BE2C (cell line): ENCODE measurements at regions not wholly inside any gene's neighbourhood (a gene's known extent, or its start where the extent isn't known, plus 50 kb on each side); places are given as distances from the start of the nearest gene placed in this dataset.

Experiments used
- DNase-seq: peaks from one replicate; pipeline ENCODE4 v3.0.0-alpha.2; 2020
- H3K27me3 ChIP-seq: fragments of 250-450 bp; sonication (Bioruptor Pico); 2 replicates; pipeline ENCODE4 v1.5.1; 2020; ENCODE audit warnings: mild to moderate bottlenecking
- H3K36me3 ChIP-seq: fragments of 250-450 bp; sonication (Bioruptor Pico); 2 replicates; pipeline ENCODE4 v1.5.1; 2020; ENCODE audit warnings: mild to moderate bottlenecking
- H3K4me1 ChIP-seq: fragments of 250-450 bp; sonication (Bioruptor Pico); 2 replicates; pipeline ENCODE4 v1.5.1; 2020
- H3K4me3 ChIP-seq: 2 replicates; pipeline ENCODE4 v1.5.1; 2011; ENCODE audit warnings: low read depth, low read length
- H3K9me3 ChIP-seq: fragments of 250-450 bp; sonication (Bioruptor Pico); 2 replicates; pipeline ENCODE4 v1.5.1; 2020
- CTCF ChIP-seq: IDR thresholded peaks from 2 replicates; pipeline ENCODE4 v1.5.1; 2012; ENCODE audit warnings: mild to moderate bottlenecking, low read depth, low read length

GRCh38 chr3:187954873-187955586 is 198.9 kb upstream of the LPP start:
- no peak overlapping the region for H3K4me3 ChIP-seq
- H3K36me3 ChIP-seq = no peaks in the 10 kb centered on the region
- H3K9me3 ChIP-seq = no peaks in the 10 kb centered on the region
- no peaks in the 10 kb centered on the region for H3K27me3 ChIP-seq
- no peak for DNase-seq
- no peaks in the 10 kb centered on the region for H3K4me1 ChIP-seq
- TF ChIP-seq CTCF = no peak

GRCh38 chr3:187955587-187955952 is 198.4 kb upstream of the LPP start:
- no peaks in the 10 kb centered on the region for H3K27me3 ChIP-seq
- DNase-seq = no peak
- H3K36me3 ChIP-seq = no peaks in the 10 kb centered on the region
- no peaks in the 10 kb centered on the region for H3K4me1 ChIP-seq
- no peaks in the 10 kb centered on the region for H3K9me3 ChIP-seq
- H3K4me3 ChIP-seq = no peak overlapping the region
- no peak for TF ChIP-seq CTCF

- no peak for TF ChIP-seq CTCF
- no peak for DNase-seq
- Histone ChIP-seq H3K27me3 (no peaks in the 10 kb centered on the region), H3K36me3 (no peaks in the 10 kb centered on the region), H3K4me3 (no peak overlapping the region), H3K4me1 (no peaks in the 10 kb centered on the region), H3K9me3 (no peaks in the 10 kb centered on the region)
These were observed 196.8 kb upstream of the LPP start for GRCh38 chr3:187957165-187957581.

- no peak for TF ChIP-seq CTCF
- no peak overlapping the region for H3K4me3 ChIP-seq
- H3K36me3 ChIP-seq = no peaks in the 10 kb centered on the region
- DNase-seq = no peak
- no peaks in the 10 kb centered on the region for H3K4me1 ChIP-seq
- no peaks in the 10 kb centered on the region for H3K27me3 ChIP-seq
- H3K9me3 ChIP-seq = no peaks in the 10 kb centered on the region
These were observed 196.4 kb upstream of the LPP start for GRCh38 chr3:187957582-187957981.

GRCh38 chr3:187958432-187959003 is 195.4 kb upstream of the LPP start:
- Histone ChIP-seq H3K9me3 (no peaks in the 10 kb centered on the region), H3K4me3 (no peak overlapping the region), H3K4me1 (no peaks in the 10 kb centered on the region), H3K27me3 (no peaks in the 10 kb centered on the region), H3K36me3 (no peaks in the 10 kb centered on the region)
- TF ChIP-seq CTCF = no peak
- DNase-seq = no peak

GRCh38 chr3:187960820-187961219 is 193.1 kb upstream of the LPP start:
- Histone ChIP-seq H3K36me3 (no peaks in the 10 kb centered on the region), H3K4me3 (no peak overlapping the region), H3K27me3 (no peaks in the 10 kb centered on the region), H3K4me1 (no peaks in the 10 kb centered on the region), H3K9me3 (no peaks in the 10 kb centered on the region)
- no peak for TF ChIP-seq CTCF
- no peak for DNase-seq
